ENCODE measurements at regions not wholly inside any gene's neighbourhood (a gene's known extent, or its start where the extent isn't known, plus 50 kb on each side); places are given as distances from the start of the nearest gene placed in this dataset.

DNA sequence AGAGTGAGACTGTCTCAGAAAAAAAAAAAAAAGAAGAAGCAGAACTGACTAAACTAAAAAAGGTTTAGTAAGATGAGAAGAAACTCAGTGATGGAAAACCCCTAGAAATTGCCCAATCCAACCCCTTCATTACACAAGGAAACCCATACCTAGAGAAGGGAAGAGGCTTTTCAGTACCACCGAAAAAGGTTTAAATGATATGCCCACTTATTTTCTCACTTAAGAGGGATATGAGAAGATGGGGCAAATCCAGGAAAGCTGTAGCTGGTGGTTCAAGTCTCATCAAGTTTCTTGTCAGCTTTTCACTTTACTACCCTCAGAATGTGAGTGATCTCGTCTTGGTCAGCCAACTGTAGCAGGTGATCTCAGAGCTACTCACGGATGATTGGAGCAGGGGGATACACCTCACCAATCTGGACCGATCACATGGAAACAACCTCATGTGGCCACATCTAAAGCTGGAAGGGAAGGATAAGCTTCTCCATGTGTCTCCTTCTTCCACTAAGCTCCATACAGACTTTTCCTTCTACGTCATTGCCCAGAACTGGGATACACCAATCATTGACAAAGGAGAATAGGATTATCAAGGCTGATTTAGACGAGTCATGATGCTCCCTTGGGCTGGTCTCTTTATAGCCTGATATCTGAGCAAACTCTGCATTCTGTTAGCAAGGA, 126.7 kb upstream of the POU3F1 start:
- DNase-seq, result no peak
- no peaks in the 10 kb centered on the region for H3K23me2 ChIP-seq (ENCODE audit: insufficient read length, low read depth, low read length, poor library complexity, severe bottlenecking)

More for the DNA sequence above, 126.7 kb upstream of the POU3F1 start:
- Histone ChIP-seq H3K14ac (ENCODE audit: insufficient read depth, low read length) (no peak overlapping the region), H2BK15ac (ENCODE audit: low read depth, low read length) (no peak overlapping the region; the same call in 1 of the 2 replicates), H4K91ac (ENCODE audit: insufficient read length, low read depth, low read length) (no peak overlapping the region), H3K18ac (ENCODE audit: insufficient read length, low read depth, low read length) (no peak overlapping the region), H3K4me1 (ENCODE audit: insufficient read depth, low read length) (no peaks in the 10 kb centered on the region), H3K79me1 (ENCODE audit: insufficient read depth, low read depth, low read length, poor library complexity, severe bottlenecking) (no peaks in the 10 kb centered on the region), H4K20me1 (ENCODE audit: control insufficient read depth, insufficient read depth, insufficient read length) (no peaks in the 10 kb centered on the region), H2BK120ac (ENCODE audit: low read depth, low read length, poor library complexity, severe bottlenecking) (no peak overlapping the region), H3K56ac (ENCODE audit: insufficient read length, low read depth, low read length) (no peak overlapping the region), H3T11ph (ENCODE audit: low read length) (no peak overlapping the region), H3K79me2 (ENCODE audit: insufficient read depth, low read length) (no peaks in the 10 kb centered on the region), H2AFZ (ENCODE audit: low read length) (no peak overlapping the region), H3K27ac (ENCODE audit: insufficient read length, low read depth, low read length) (no peak overlapping the region), H2BK12ac (ENCODE audit: insufficient read length, low read depth, low read length) (no peak overlapping the region), H3K9me3 (ENCODE audit: control insufficient read depth, low read depth, low read length) (no peaks in the 10 kb centered on the region), H4K5ac (ENCODE audit: insufficient read length, low read depth, low read length) (no peak overlapping the region), H2AK5ac (ENCODE audit: insufficient read length, low read length) (no peak overlapping the region), H3K23ac (ENCODE audit: insufficient read length, low read depth, low read length) (no peak overlapping the region), H2BK20ac (ENCODE audit: low read depth, low read length, poor library complexity, severe bottlenecking) (no peak overlapping the region), H3K27me3 (ENCODE audit: insufficient read depth, low read length) (no peaks in the 10 kb centered on the region), H3K4me2 (ENCODE audit: insufficient read depth, insufficient read length, low read length) (no peak overlapping the region), H3K4ac (ENCODE audit: low read depth, low read length) (no peak overlapping the region), H4K8ac (replicated peaks; ENCODE audit: insufficient read length, low read depth, low read length) (no peak overlapping the region), H3K9ac (ENCODE audit: extremely low read depth, insufficient read length, low read length) (no peak overlapping the region), H2BK5ac (ENCODE audit: insufficient read length, low read length) (no peak overlapping the region)
- TF ChIP-seq, protein P1, sequence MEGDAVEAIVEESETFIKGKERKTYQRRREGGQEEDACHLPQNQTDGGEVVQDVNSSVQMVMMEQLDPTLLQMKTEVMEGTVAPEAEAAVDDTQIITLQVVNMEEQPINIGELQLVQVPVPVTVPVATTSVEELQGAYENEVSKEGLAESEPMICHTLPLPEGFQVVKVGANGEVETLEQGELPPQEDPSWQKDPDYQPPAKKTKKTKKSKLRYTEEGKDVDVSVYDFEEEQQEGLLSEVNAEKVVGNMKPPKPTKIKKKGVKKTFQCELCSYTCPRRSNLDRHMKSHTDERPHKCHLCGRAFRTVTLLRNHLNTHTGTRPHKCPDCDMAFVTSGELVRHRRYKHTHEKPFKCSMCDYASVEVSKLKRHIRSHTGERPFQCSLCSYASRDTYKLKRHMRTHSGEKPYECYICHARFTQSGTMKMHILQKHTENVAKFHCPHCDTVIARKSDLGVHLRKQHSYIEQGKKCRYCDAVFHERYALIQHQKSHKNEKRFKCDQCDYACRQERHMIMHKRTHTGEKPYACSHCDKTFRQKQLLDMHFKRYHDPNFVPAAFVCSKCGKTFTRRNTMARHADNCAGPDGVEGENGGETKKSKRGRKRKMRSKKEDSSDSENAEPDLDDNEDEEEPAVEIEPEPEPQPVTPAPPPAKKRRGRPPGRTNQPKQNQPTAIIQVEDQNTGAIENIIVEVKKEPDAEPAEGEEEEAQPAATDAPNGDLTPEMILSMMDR (conservative IDR thresholded peaks at IDR 0.05), result no peak
- Mint-ChIP-seq H3K4me3 (no peak overlapping the region), H3K4me1 (no peaks in the 10 kb centered on the region; a peak in 1 of 4 replicates), H3K36me3 (ENCODE audit: insufficient read depth in 1 of 3, low read depth in 3 of 3) (no peaks in the 10 kb centered on the region), H3K9me3 (no peaks in the 10 kb centered on the region), H3K27ac (no peak overlapping the region), H3K27me3 (ENCODE audit: low read depth) (peaks cover 5% of the 10 kb centered on the region)
- WGBS (ENCODE audit: extremely low coverage, insufficient read length, low lambda C conversion rate), result no CpG with 5 or more reads among the region's 6 CpGs

Data from H9 (cell line).